H1 (cell line): ENCODE measurements at regions not wholly inside any gene's neighbourhood (a gene's known extent, or its start where the extent isn't known, plus 50 kb on each side); places are given as distances from the start of the nearest gene placed in this dataset.
"Not testable (repeated sequence)": the region's sequence is repeated elsewhere in the genome, so short reads cannot be mapped to it uniquely, and the experiment has no call there.

Experiments
- CTCF ChIA-PET: fragments of 300-600 bp; sonication (Branson Sonifier 250); formaldehyde crosslinking; loops from one replicate; lab custom pipeline; 2021; ENCODE audit not compliant: partially characterized antibody; lab: Charles Lee
- POLR2A ChIA-PET: fragments of 300-600 bp; sonication (Branson Sonifier 250); formaldehyde crosslinking; loops from one replicate; lab custom pipeline; 2021; ENCODE audit warnings: inconsistent platforms; ENCODE audit not compliant: partially characterized antibody; lab: Charles Lee
- DNase-seq, 2 experiments: peaks; one replicate each; pipeline versions ENCODE4 v3.0.0 to v3.0.0-alpha.2; 2010 to 2022; ENCODE audit warnings: low spot score in 2 of 2, low read depth in 1 of 2, mixed read lengths in 1 of 2
- FAIRE-seq: peaks from 2 replicates; lab custom pipeline; 2011; peaks lifted over from hg19 to GRCh38; lab: Jason Lieb, UNC
- H2AFZ ChIP-seq: 2 replicates; pipeline ENCODE4 v1.8.1; 2012; ENCODE audit warnings: low read length, inconsistent platforms
- H2AK5ac ChIP-seq: 2 replicates; pipeline ENCODE4 v1.6.1; 2013; ENCODE audit warnings: low read depth, low read length
- H2BK120ac ChIP-seq: replicated peaks from 2 replicates; pipeline ENCODE3; 2013; ENCODE audit warnings: low read depth, low read length, inconsistent platforms
- H2BK12ac ChIP-seq: 2 replicates; pipeline ENCODE4 v1.6.1; 2013; ENCODE audit warnings: low read depth, low read length
- H2BK15ac ChIP-seq: 2 replicates; pipeline ENCODE4 v1.6.1; 2013; ENCODE audit warnings: low read length
- H2BK20ac ChIP-seq: 2 replicates; pipeline ENCODE4 v1.6.1; 2013; ENCODE audit warnings: low read length
- H2BK5ac ChIP-seq: 2 replicates; pipeline ENCODE4 v1.6.1; 2013; ENCODE audit warnings: low read depth, low read length
- H3K14ac ChIP-seq: 2 replicates; pipeline ENCODE4 v1.6.1; 2013; ENCODE audit warnings: inconsistent platforms; ENCODE audit not compliant: insufficient read length
- H3K18ac ChIP-seq: 2 replicates; pipeline ENCODE4 v1.6.1; 2013; ENCODE audit warnings: low read length; ENCODE audit errors: extremely low read depth
- H3K23ac ChIP-seq: 2 replicates; pipeline ENCODE4 v1.6.1; 2013; ENCODE audit warnings: inconsistent platforms; ENCODE audit not compliant: insufficient read length
- H3K23me2 ChIP-seq: 2 replicates; pipeline ENCODE4 v1.6.1; 2013; ENCODE audit warnings: low read depth, low read length
- H3K27ac ChIP-seq: 2 replicates; pipeline ENCODE4 v1.6.1; 2011; ENCODE audit warnings: low read depth, low read length, inconsistent platforms
- H3K27me3 ChIP-seq, 4 experiments: replicated peaks in 1 of 4; 1 replicate in 1 of 4; 2 replicates in 3 of 4; pipeline versions ENCODE4 v1.6.1 to v1.8.1; 2011 to 2013; ENCODE audit warnings: low read length in 3 of 4, mild to moderate bottlenecking in 3 of 4, inconsistent platforms in 2 of 4, mixed read lengths in 2 of 4, moderate library complexity in 1 of 4; ENCODE audit not compliant: control insufficient read depth in 3 of 4, insufficient read depth in 3 of 4; ENCODE audit errors: extremely low read depth in 1 of 4
- H3K36me3 ChIP-seq, 4 experiments: 2 replicates each; pipeline versions ENCODE4 v1.6.1 to v1.8.1; 2011 to 2013; ENCODE audit warnings: mild to moderate bottlenecking in 4 of 4, low read length in 3 of 4, moderate library complexity in 2 of 4, control low read depth in 1 of 4, inconsistent platforms in 1 of 4; ENCODE audit not compliant: insufficient read depth in 4 of 4, control insufficient read depth in 2 of 4
- H3K4ac ChIP-seq: replicated peaks from 2 replicates; pipeline ENCODE3; 2013; ENCODE audit warnings: low read length, low read depth, mixed read lengths, inconsistent platforms; ENCODE audit not compliant: insufficient read length
- H3K4me1 ChIP-seq, 4 experiments: replicated peaks in 1 of 4; 1 replicate in 1 of 4; 2 replicates in 3 of 4; pipeline versions ENCODE4 v1.6.1 to v1.8.1; 2011 to 2013; ENCODE audit warnings: low read length in 3 of 4, inconsistent platforms in 2 of 4, mixed read lengths in 1 of 4; ENCODE audit not compliant: insufficient read depth in 4 of 4, control insufficient read depth in 3 of 4
- H3K4me2 ChIP-seq, 2 experiments: 2 replicates each; pipeline versions ENCODE4 v1.6.1 to v1.8.1; 2011 to 2013; ENCODE audit warnings: low read depth in 2 of 2, low read length in 2 of 2, control low read depth in 1 of 2, inconsistent platforms in 1 of 2, mild to moderate bottlenecking in 1 of 2; ENCODE audit not compliant: insufficient read depth in 1 of 2
- H3K4me3 ChIP-seq, 4 experiments: fragments of 200-600, 300-600 bp in 1 of 4; sonication (generic), shearing (Covaris generic), sonication (Bioruptor Twin) in 1 of 4; 2 replicates each; pipeline versions ENCODE4 v1.5.1 to v1.8.1; 2011 to 2016; ENCODE audit warnings: low read length in 4 of 4, low read depth in 3 of 4, control low read depth in 2 of 4, inconsistent platforms in 2 of 4, mild to moderate bottlenecking in 2 of 4, mixed read lengths in 1 of 4, moderate library complexity in 1 of 4; ENCODE audit not compliant: insufficient read depth in 2 of 4; ENCODE audit errors: extremely low read depth in 1 of 4
- H3K56ac ChIP-seq: replicated peaks from 2 replicates; pipeline ENCODE3; 2013; ENCODE audit warnings: low read depth, mild to moderate bottlenecking, mixed read lengths, low read length, inconsistent platforms; ENCODE audit not compliant: insufficient read length
- H3K79me1 ChIP-seq: 2 replicates; pipeline ENCODE4 v1.6.1; 2013; ENCODE audit warnings: low read depth, low read length, control low read depth
- H3K79me2 ChIP-seq, 2 experiments: 2 replicates each; pipeline versions ENCODE4 v1.6.1 to v1.8.1; 2012 to 2013; ENCODE audit warnings: low read length in 2 of 2, mild to moderate bottlenecking in 2 of 2, inconsistent platforms in 1 of 2; ENCODE audit not compliant: insufficient read depth in 2 of 2, control insufficient read depth in 1 of 2
- H3K9ac ChIP-seq, 4 experiments: replicated peaks in 1 of 4; 1 replicate in 1 of 4; 2 replicates in 3 of 4; pipeline versions ENCODE4 v1.6.1 to v1.8.1; 2011 to 2013; ENCODE audit warnings: low read depth in 3 of 4, low read length in 3 of 4, control low read depth in 2 of 4, mild to moderate bottlenecking in 2 of 4, moderate library complexity in 2 of 4, inconsistent platforms in 1 of 4; ENCODE audit errors: extremely low read depth in 1 of 4
- H3K9me3 ChIP-seq, 2 experiments: 2 replicates each; pipeline versions ENCODE4 v1.6.1 to v1.8.1; 2012 to 2013; ENCODE audit warnings: mild to moderate bottlenecking in 2 of 2, moderate library complexity in 2 of 2, control low read depth in 1 of 2, inconsistent platforms in 1 of 2, low read depth in 1 of 2, low read length in 1 of 2, mixed read lengths in 1 of 2; ENCODE audit not compliant: insufficient read depth in 2 of 2
- H4K20me1 ChIP-seq, 2 experiments: replicated peaks in 1 of 2; 2 replicates each; pipeline versions ENCODE3 to v1.8.1; 2011 to 2013; ENCODE audit warnings: inconsistent platforms in 2 of 2, low read length in 2 of 2, mild to moderate bottlenecking in 1 of 2; ENCODE audit not compliant: insufficient read depth in 2 of 2, control insufficient read depth in 1 of 2
- H4K5ac ChIP-seq: 2 replicates; pipeline ENCODE4 v1.6.1; 2013; ENCODE audit warnings: low read length, low read depth, mixed read lengths, inconsistent platforms; ENCODE audit not compliant: insufficient read length
- H4K8ac ChIP-seq: 2 replicates; pipeline ENCODE4 v1.8.0; 2013; ENCODE audit warnings: mild to moderate bottlenecking, moderate library complexity, low read length, inconsistent platforms; ENCODE audit not compliant: insufficient read depth; ENCODE audit errors: extremely low read depth
- H4K91ac ChIP-seq: replicated peaks from 2 replicates; pipeline ENCODE3; 2013; ENCODE audit warnings: low read length, mixed read lengths, inconsistent platforms; ENCODE audit not compliant: insufficient read length
- CEBPB ChIP-seq: IDR thresholded peaks from 2 replicates; pipeline ENCODE4 v1.6.1; 2012; ENCODE audit warnings: low read depth, low read length
- EGR1 ChIP-seq: IDR thresholded peaks from 2 replicates; pipeline ENCODE4 v1.6.1; 2011; ENCODE audit warnings: low read depth, low read length, borderline replicate concordance
- MAFK ChIP-seq: IDR thresholded peaks from 2 replicates; pipeline ENCODE4 v1.6.1; 2012; ENCODE audit warnings: low read depth, mild to moderate bottlenecking, improper control_type of control experiment, low read length
- SIX5 ChIP-seq: IDR thresholded peaks from 2 replicates; pipeline ENCODE4 v1.6.1; 2011; ENCODE audit warnings: mild to moderate bottlenecking, low read depth, low read length
- SP2 ChIP-seq: IDR thresholded peaks from 2 replicates; pipeline ENCODE4 v1.6.1; 2012; ENCODE audit warnings: mild to moderate bottlenecking, low read length, inconsistent platforms
- TAF1 ChIP-seq: IDR thresholded peaks from 2 replicates; pipeline ENCODE4 v1.6.1; 2011; ENCODE audit warnings: mild to moderate bottlenecking, low read depth, low read length
- TAF7 ChIP-seq: optimal IDR thresholded peaks from 2 replicates; pipeline ENCODE3; 2011; ENCODE audit warnings: low read depth, mild to moderate bottlenecking, inconsistent platforms, low read length, moderate library complexity, borderline replicate concordance

- no peak for TF ChIP-seq SIX5
- TF ChIP-seq TAF7 = no peak
- no peak for TF ChIP-seq CEBPB
- no peak for TF ChIP-seq MAFK
- no peak for TF ChIP-seq TAF1
- no peak for TF ChIP-seq EGR1
- no peak for TF ChIP-seq SP2
Measured at GRCh38 chr21:28016571-28016970, 976.1 kb downstream of the LTN1 start (continued).

- H3K27ac ChIP-seq, H3K36me3 ChIP-seq, H3K9ac ChIP-seq, H4K20me1 ChIP-seq, DNase-seq, FAIRE-seq, H2BK12ac ChIP-seq, H2AFZ ChIP-seq, H2AK5ac ChIP-seq, H3K4ac ChIP-seq, H2BK5ac ChIP-seq, POLR2A ChIA-PET, H3K23ac ChIP-seq, H3K4me1 ChIP-seq, H2BK120ac ChIP-seq, H2BK20ac ChIP-seq, H3K56ac ChIP-seq, CTCF ChIA-PET, H3K18ac ChIP-seq, H2BK15ac ChIP-seq, H4K8ac ChIP-seq, H3K23me2 ChIP-seq, H3K79me1 ChIP-seq, H3K14ac ChIP-seq, H4K91ac ChIP-seq, H3K27me3 ChIP-seq, H4K5ac ChIP-seq, H3K4me2 ChIP-seq, H3K4me3 ChIP-seq, H3K79me2 ChIP-seq, H3K9me3 ChIP-seq: not testable (repeated sequence)
Measured at GRCh38 chr21:28013123-28013522, 979.6 kb downstream of the LTN1 start.
